Skin of body (tissue), 1 donor: ENCODE measurements at regions not wholly inside any gene's neighbourhood (a gene's known extent, or its start where the extent isn't known, plus 50 kb on each side); places are given as distances from the start of the nearest gene placed in this dataset.

ENCODE experiments used
- DNase-seq: peaks from one replicate; lab custom pipeline; 2025; lab: John Stamatoyannopoulos, UW

DNA sequence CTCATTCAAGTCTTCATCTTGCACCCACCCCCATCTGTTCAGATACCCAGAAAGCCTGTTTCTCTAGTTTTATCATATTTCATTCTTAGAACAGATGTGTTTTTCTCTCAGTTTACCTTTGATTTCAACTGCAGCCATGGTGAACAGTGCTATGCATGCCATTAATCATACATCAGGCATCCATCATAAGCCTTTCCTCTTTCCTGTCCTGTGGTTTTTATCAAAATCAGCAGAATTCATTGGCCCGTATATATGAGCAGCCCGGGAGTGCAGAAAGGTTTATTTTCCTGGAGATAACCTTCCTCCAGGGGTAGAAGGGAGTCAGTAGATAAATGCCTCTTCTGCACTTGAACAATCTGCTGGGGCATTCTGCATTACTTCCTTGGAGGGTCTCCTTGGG, 65.7 kb downstream of the IL21 start:
- DNase-seq, result no peak

DNA sequence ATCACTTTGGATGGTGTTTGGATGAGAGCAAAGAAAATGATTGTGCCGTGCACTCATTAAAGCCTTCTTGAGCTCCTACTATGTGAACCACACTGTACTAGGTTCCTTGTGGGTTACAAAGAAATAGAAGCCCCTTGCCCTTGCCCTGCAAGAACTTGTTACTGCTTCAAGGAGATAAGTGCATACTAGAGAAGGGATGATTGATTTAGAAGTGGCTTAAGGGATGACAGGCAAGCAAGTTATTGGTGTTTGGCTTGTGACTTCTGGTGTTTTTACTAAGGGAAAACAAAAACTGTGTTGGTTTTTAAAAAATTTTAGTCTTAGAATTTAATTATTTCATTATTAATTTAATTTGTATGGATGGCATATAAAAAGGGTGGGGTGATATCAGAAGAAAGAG, 67.4 kb downstream of the IL21 start:
- DNase-seq, result no peak

DNA sequence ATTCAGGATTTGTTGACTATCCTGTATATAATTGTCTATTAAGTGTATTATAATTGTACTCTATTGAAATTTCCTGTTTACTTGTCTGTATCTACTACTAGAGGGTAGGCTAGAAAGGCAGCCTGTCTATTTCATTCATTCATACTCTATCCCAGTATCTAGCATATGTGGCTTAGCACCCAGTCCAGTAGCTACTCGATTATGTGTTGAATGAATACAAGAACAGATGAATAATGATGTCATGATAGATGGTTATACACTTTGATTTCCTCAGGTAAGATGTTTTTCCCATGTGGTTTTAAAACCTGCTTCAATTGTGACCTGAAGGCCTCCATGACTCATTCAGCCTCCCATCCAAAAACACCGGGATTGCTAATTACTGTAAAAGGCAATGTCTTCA, 68.0 kb downstream of the IL21 start:
- no peak for DNase-seq

DNA sequence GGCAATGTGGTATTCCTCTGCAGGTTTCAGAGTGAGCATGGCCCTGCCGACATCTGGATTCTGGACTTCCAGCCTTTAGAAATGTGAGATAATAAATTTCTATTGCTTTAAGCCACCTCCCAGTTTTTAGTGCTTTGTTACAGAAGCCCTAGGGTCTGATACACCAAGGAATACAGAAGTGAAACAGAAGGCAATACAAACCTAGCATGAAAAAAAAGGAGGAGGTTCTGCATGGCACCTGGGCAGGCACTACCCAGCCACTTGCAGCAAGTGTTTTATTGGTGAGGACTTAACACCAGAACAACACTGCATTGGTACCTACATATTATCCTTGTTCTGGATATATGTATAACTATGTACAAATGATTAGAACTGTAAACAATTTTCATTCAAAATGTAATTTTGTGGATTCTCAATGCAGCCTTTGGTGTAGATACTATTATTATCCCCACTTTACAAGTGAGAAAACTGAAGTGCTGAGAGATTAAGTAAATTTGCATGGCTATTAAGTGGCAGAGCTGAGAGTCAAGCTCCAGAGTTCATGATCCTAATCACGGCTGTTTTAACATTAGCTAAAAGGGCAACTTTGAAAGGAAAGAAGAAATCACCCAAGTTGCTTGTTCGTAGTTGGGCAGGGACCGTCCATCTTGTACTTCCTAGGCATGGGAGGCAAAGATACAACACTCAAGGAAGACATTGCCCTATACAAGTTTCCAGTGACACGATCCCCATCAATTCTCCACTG, 71.8 kb downstream of the IL21 start:
- DNase-seq, result no peak

DNA sequence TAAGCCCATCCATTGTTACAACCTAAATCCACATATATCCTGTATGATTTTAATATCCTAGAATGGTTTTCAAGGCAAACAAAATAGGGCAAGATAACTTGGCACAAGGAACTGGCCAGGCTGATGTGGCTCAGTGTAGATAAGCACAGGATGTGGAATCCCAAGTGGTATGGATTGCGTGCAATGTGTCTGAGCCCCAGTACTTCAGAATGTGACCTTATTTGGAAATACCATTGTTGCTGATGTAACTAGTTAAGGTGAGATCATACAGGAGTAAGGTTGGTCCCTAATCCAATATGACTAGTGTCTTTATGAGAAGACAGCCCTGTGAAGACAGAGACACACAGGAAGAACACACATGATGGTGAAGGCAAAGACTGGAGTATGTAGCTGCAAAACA, 72.4 kb downstream of the IL21 start:
- DNase-seq, result peak; percentile 1

DNA sequence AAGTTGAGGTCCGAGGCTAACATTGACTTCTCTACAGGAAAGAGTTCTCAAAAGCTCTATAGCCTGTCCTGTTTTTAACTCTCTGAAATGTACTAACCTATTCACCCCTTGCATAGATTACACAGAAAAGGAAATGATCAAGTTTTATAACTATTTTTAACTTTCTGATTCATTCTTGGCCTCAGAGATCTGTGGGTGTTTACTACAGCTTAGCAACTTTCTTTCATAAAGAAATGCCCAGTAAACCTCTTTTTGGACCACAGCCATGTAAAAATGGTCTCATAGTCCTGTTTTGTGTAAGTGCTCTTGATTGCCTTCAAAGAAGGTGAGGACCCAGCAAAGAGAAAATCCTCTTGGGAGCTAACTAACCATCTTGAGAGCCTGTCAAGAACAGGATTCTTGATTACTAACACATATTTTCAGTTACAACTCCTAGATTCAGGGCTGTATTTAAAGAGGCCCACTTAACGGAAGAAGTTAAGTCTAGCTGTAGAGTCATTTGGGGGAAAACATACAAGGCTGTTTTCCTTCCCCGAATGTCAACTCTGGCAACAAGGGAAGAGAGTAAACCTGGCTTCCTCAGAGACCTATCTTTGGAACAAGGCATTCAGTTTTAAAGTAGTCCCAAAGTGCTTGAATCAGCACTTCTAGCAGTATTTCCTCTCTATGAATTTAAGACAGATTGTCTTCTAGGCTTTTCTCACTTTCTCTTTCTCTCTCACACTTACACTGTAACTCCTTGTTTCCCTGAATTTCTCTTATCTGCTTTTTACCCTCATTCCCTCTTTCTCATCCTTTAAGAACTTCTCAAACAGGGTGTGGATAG, 78.2 kb downstream of the IL21 start:
- DNase-seq, result no peak

DNA sequence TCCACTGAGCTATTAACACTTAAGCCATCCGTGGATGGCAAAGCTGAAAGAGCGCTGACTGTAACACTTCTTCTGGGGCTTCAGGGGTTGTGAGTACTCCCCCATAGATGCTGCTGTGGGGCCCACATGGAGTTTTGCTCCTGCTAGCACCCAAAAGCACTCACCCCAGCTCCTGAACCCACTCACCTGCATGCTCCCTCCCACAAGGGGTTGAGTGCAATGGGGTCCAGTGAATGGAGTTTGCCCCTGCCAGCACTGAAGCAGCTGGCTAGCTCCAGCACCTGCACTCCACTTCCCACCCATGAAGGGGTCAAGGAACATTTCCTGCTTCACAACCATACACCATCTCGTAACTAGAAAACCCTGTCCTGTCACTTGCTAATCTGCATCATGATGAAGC, 78.9 kb downstream of the IL21 start:
- no peak for DNase-seq

DNA sequence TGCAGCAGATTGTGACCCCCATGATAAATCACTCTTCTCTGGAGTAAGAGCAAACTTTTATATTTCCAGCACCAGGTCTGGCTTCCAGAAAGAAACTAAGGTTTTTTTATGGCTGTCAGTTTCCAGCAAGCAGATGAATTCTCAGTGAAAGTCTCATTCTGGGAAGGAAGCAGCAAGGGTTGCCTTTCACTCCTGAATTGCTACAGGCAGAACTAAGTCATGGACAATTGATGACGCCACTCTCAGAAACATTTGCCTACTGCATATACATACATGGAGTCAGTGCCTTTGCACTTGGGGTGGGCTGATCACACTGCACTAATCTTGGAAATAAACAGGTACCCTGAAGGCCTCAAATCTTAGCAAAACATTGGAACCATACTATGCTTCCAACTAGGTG, 80.0 kb downstream of the IL21 start:
- no peak for DNase-seq

DNA sequence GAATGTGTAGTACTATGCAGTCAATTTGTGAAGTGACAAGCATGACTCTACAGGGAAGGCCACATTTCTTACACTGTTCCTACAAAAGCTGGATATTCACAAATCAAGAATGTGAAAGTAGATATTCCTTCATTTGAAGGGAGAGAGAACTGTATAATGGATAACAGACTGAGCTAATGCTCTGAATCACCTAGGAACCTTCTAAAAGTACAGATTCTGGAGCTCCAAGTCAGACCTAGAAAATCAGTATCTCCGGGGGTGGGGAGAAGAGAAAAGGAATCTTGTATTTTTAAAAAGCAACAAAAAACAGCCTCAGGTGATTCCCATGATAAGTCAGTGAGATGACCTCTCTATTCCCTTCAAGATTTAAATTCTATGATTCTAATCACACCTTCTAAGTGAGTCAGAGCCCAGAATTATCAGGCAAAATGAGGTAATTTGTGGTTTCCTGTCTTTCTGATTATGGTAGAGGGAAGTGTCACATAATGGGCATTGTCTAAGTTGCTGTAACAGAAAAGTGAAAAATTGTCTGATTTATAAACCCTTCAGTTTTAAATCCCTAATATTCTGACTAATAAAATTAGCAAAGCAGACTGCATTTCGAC, 80.9 kb downstream of the IL21 start:
- no peak for DNase-seq

DNA sequence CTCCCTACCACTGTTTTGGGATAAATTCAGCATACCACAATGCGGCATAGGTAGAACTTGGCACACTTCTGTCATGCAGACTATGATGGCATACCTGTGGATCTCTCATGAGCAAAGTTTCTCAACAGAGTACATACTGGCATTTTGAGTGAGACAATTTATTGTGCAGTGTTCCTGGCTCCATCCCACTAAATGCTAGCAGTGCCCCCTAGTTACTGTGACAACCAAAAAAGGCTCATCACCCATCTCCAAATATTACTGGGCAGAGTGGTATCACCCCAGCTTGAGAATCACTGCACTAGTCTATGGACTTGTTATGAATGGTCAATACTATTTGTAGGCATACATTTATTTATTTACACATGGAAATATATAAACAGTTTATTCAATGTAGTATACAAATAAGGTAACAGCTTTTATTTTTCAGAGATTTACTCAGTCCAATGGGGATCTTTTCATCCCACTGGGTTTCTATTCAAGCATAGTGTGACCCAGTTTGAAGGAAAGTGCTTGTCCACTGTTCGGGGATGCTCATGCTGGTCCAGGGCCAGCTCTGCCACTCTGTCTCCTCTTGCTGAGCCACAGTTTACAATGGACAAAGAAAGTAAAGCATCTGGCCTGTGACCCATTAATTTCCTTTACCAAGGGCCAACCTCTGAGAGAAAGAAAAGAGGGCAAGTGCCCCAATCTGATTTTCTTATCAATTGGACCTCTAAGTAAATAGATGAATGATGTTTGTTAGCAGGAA, 81.0 kb upstream of the IL2 start:
- DNase-seq, result no peak

DNA sequence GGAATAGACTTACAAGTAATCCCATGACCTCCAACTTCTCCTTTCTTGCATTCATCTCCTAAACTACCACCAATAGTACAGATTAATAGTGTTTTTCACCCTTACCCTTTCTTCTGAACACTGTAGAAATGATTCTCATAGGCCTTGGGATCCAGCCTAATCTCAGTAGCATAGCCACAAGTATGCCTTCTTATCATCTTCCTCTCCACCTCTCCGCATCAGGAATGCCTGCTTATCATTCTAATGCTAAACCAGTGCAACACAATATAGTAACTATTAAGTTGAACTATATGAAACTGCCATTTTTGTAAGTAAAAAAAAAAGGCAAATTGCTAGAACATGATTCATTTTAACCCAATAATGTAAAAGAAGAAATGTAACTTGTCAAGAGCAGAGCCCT, 79.5 kb upstream of the IL2 start:
- no peak for DNase-seq

DNA sequence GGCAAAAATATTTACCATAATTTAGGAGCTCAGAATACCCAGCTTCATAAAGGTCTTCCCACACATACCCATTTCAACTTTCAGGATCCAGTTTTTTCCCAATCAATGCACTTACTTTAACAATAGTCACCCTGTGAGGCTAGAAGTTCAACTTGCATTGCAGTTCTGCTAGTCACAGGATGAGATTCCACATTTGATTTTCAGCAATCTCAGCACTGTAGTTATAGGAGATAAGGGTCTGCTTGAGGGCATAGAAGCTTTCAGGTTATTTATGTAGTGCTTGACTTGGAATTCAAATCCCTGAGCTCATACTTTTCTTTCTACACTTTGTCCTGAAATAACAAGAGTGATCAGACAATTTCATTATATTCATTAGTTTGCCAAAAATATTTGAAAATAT, 78.3 kb upstream of the IL2 start:
- no peak for DNase-seq

DNA sequence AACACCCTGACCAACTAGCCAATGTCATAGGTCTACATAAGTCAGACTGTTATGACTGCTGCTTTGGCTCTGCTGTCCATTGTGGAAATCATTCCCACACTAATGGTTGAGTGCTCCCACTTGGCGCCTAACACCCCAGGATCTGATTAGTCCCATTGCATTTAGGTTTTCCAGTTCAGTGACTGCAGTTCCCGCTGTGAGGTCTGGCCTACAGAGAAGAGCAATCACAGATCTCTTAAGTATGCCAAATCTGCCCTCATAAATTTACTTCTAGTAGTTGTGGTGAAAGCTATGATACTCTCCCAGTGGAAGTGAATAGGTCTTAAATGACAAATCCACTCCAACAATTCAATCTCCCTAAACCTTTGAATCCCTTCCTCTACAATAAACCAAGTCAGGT, 77.3 kb upstream of the IL2 start:
- no peak for DNase-seq

DNA sequence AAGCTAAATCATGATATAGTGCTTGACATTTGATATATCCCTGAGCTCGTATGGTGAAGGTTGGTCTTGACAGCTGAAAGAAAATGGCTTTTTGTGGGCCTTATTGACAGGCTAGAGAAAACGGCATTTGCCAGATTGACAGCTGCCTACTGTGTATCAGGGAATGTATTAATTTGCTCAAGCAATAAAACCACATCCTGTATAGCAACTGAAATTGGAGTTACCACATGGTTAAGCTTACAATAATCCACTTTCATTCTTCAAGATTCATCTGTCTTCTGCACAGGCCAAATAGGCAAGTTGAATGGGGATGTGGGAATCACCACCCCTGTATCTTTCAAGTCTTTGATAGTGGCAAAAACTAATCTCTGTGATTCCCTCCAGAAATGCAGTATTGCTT, 76.2 kb upstream of the IL2 start:
- no peak for DNase-seq

DNA sequence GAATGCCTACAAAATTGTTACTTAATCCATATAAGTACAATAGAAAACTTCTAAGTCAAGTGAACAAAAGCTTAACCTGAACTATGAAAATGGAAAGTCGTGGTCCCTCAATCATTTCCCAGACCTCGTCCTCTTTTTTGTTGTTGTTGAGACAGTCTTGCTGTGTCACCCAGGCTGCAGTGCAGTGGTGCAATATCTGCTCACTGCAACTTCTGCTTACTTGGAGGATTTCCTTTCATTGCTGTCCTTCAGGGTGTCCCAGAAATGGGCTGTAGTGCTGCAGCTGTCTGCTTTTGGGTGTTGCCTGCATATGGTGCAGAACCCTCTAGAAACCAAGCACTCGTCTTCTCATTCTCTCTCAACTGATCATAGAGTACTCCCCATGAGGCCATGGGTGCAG, 75.0 kb upstream of the IL2 start:
- DNase-seq, result no peak

DNA sequence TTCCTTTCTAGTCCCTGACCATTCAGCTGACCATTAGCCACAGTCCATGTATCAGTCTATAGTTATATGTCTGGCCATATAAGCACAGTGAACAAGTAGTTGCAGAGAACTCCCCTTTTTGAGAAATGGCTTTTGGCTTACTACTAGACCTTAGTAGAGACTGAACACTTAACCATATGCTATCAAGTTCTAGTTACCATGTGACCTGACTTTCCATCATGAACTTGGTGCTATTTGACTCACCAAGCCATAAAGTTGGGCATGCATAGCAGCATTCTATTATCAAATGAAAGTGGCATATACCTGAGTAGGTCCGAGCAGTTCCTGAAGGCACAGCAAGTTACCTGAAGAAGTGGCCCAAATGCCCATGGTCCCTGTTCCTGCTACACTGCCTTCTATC, 74.5 kb upstream of the IL2 start:
- DNase-seq, result no peak

DNA sequence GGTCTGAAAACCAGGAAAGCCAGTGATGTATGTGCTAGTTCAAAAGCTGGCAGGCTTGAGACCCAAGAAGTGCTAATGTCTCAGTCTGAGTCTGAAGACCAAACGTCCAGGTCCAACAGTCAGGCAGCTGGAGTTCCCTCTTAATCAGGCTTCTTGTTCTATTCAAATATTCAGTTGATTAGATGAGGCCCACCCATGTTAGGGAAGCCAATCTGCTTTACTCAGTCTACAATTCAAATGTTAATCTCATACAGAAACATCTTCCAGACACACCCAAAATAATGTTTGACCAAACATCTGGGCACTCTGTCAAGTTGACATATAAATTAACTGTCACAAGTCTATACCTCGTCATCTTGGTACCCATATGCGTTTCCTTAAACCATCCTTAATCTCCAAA, 72.4 kb upstream of the IL2 start:
- no peak for DNase-seq

DNA sequence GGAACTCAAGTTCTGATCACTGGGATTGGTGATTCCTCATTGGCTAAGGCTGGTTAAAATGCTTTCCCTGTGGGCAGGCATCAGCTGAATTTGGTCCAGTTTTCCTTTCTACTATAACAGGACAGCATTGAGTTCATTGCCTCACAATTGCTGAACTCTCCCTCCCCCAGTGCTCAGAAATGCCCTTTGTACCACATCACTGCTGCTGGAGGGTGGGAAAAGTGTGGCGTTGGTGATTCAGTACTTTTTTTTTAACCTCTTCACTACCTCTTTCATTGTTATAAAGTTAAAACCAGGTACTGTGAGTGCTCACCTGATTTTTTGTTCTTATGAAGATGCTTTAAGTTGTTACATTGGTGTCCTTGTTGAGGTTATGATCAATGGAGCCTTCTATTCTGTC, 69.3 kb upstream of the IL2 start:
- DNase-seq, result no peak

DNA sequence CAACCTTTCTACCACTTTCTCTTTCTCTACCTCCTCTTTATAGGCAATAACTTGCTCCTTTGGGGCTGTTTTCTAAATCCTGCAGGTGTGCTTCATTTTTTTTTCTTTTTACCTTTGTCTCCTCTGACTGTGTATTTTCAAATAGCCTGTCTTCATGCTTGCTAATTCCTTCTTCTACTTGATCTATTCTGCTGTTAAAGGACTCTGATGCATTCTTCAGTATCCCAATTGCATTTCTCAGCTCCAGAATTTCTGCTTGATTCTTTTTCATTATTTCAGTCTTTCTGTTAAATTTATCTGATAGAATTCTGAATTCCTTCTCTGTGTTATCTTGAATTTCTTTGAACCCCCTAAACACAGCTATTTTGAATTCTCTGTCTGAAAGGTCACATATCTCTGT, 67.7 kb upstream of the IL2 start:
- DNase-seq, result no peak

DNA sequence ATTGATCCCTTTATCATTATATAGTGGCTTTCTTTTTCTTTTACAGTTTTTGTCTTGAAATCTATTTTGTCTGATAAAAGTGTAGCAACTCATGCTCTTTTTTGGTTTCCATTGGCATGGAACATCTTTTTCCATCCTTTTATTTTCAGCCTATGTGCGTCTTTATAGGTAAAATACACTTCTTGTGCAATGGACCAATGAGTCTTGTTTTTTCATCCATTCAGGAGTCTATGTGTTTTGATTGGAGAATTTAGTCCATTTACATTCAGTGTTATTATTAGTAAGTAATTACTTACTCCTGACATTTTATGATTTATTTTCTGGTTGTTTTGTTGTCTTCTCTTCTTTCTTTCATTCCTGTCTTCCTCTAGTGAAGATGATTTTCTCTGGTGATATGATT, 66.4 kb upstream of the IL2 start:
- DNase-seq, result no peak

DNA sequence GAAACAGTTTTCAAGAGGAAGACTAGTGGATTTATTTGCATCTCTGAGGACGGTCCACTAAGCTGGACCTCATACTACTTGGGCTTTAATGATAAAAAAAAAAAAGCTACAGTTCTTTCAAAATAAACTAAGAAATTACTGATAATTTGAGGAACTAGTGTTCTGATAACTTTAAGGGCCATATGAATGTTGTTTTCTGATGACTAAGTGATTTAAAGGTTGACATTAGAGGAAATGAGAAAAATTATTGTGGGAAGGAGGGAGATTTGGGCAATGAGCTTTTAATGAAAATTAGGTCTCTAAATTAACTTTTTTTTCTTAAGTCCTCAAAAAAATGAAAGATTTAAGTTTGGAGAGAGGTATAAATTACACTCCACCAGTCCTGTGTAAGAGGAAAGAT, 60.8 kb upstream of the IL2 start:
- no peak for DNase-seq

DNA sequence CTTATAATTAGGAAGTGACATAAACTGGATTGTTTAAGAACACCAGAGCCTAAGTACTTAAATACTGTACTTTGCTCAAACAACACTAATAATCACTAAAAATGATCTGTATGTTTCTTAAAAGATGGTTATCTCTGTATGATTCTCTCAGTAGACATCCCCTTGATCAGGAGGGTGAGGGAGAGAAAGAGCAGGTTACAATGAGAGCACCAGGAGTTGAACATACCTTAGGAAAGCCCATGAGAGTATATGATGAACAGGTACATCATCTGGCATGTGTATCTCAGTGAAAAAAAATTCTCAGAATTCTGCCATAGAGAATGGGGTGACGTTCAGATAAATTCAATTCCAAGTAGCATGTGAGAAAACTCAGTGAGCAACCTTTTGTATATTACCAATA, 59.9 kb upstream of the IL2 start:
- DNase-seq, result no peak
